ENCODE measurements at regions not wholly inside any gene's neighbourhood (a gene's known extent, or its start where the extent isn't known, plus 50 kb on each side); places are given as distances from the start of the nearest gene placed in this dataset.

- no peak for TF ChIP-seq SIX5 (IDR thresholded peaks at IDR 0.05; ENCODE audit: low read depth, low read length)
Measured at GRCh38 chr9:36768677-36769076, 196.0 kb downstream of the MELK start (continued).

Data from H1 (cell line).